Upper lobe of right lung (tissue), 1 donor: ENCODE measurements at regions not wholly inside any gene's neighbourhood (a gene's known extent, or its start where the extent isn't known, plus 50 kb on each side); places are given as distances from the start of the nearest gene placed in this dataset.

ENCODE experiments used
- ATAC-seq: fragments of 200-7000 bp; cut with Tn5 transposase; one replicate; pipeline ENCODE4 v1.9.1; 2020; ENCODE audit warnings: mild to moderate bottlenecking, moderate library complexity
- DNase-seq: peaks from one replicate; pipeline ENCODE4 v3.0.0-alpha.2; 2020
- H3K27ac ChIP-seq: fragments of 200-600 bp; one replicate; pipeline ENCODE4 v1.8.0; 2022
- H3K27me3 ChIP-seq: fragments of 200-600 bp; one replicate; pipeline ENCODE4 v1.8.0; 2022; ENCODE audit warnings: mild to moderate bottlenecking
- H3K36me3 ChIP-seq: fragments of 200-600 bp; one replicate; pipeline ENCODE4 v1.8.0; 2022
- H3K4me1 ChIP-seq: fragments of 200-600 bp; one replicate; pipeline ENCODE4 v1.8.0; 2022
- H3K4me3 ChIP-seq: fragments of 200-600 bp; one replicate; pipeline ENCODE4 v1.8.0; 2022; ENCODE audit warnings: mild to moderate bottlenecking
- H3K9me3 ChIP-seq: fragments of 200-600 bp; one replicate; pipeline ENCODE4 v1.8.0; 2022
- CTCF ChIP-seq: fragments of 200-600 bp; IDR thresholded peaks from one replicate; pipeline ENCODE4 v1.8.0; 2022; ENCODE audit warnings: antibody characterized with exemption
- intact Hi-C: fragments of 100-400 bp; cut with DNase I; formaldehyde crosslinking; loops from one replicate; pipeline ENCODE4 v1.11.0; 2022
- donor health status: DM: no; HTN: yes; CAD: no; lungs with severe emphysema.

DNA sequence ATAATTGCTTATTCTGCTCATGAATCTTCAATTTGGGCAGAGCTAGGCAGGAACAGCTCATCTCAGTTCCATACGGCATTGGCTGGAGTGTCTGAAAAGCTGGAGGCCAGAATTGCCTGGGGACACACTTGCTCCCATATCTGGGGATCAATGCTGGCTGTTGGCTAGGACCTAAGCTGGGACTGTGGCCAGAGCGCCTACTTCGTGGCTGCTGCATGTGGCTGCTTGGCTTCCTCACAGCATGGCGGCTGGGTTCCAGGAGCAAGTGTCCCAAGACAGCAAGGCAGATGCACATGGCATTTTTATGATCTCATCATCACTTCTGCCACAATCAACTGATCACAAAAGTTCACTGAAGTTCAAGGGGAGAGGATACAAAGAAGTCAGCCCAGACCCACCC, 200.2 kb downstream of the TTC8 start:
- no peak for DNase-seq
- Histone ChIP-seq H3K27me3 (peaks cover 32% of the 10 kb centered on the region), H3K4me1 (peaks cover 5% of the 10 kb centered on the region), H3K4me3 (no peak overlapping the region), H3K36me3 (no peaks in the 10 kb centered on the region), H3K27ac (no peak overlapping the region), H3K9me3 (no peaks in the 10 kb centered on the region)
- TF ChIP-seq CTCF, result no peak
- no peak for ATAC-seq
- intact Hi-C loops, result no loop called here

DNA sequence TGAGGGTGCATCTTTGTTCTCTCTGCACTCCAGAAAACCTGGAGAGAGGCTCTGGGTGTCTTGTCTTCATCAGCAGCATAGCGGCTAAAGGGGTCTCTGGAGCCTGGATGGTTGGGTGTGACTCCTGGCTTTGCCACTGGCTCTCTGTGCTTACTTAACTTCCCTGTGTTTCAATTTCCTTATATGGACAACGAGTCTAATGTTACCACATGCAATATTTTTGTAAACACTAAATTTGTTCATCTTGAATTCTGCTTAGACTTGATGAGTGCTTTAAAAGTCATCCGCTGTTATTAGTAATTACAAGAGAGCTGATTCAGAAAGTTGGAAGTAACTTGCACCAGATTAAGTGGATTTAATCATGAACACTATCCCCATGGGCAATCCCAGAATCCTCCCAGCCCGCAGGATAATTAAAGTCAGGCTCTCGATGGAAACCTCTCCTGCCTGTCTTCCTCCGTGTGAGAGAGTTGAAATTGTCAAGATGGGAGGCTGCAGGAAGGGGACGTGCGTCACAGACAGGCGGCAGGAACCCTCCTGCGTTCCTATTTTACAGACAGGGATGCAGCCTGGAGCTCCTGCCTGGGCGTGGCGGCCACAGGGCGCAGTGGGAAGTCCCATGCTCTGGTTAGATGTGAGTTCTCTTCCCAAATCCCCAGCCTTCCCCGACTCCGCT, 201.2 kb downstream of the TTC8 start:
- DNase-seq, result no peak
- H3K27ac ChIP-seq, result no peak overlapping the region
- peaks cover 32% of the 10 kb centered on the region for H3K27me3 ChIP-seq
- TF ChIP-seq CTCF, result no peak
- intact Hi-C loops, result no loop called here
- H3K4me3 ChIP-seq, result no peak overlapping the region
- no peaks in the 10 kb centered on the region for H3K9me3 ChIP-seq
- peaks cover 5% of the 10 kb centered on the region for H3K4me1 ChIP-seq
- peak; percentile 36 for ATAC-seq
- H3K36me3 ChIP-seq, result no peaks in the 10 kb centered on the region

DNA sequence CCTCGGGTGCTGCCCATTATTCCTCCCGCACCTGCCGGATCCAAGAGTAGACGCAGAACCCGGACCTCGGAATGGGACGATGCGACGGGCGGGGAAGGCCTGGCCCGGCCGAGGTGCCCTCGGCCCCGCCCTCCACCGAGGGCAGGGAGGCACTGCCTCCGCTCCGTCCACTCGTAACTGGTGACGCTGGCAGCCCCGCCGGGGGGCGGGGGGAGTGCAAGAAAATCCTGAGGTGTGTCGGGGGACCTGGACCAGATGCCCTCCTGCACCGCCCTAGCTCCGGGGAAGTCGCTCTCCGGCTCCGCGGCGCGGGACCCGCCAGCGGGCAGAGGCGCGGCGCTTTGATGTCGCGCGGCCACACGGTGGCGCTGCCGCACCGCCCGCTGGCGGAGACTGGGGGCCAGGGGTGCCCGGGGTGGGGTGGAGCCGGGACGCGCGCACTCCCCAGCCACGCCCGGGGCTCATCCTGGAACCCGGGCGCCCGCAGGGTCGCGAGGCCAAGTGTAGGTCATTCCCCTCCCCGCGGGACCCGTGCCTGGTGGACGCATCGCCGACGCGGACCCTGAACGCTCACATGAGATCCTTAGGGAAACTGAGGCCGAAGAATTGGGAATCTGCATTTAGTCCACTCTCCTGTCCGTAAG, 202.8 kb downstream of the TTC8 start:
- Histone ChIP-seq H3K9me3 (no peaks in the 10 kb centered on the region), H3K4me3 (peak overlapping the region; percentile 52), H3K4me1 (peaks cover 5% of the 10 kb centered on the region), H3K36me3 (no peaks in the 10 kb centered on the region), H3K27ac (no peak overlapping the region), H3K27me3 (peaks cover 32% of the 10 kb centered on the region)
- TF ChIP-seq CTCF, result peak; percentile 75
- peak; percentile 91 for ATAC-seq
- peak; percentile 79 for DNase-seq
- intact Hi-C loops, result no loop called here

DNA sequence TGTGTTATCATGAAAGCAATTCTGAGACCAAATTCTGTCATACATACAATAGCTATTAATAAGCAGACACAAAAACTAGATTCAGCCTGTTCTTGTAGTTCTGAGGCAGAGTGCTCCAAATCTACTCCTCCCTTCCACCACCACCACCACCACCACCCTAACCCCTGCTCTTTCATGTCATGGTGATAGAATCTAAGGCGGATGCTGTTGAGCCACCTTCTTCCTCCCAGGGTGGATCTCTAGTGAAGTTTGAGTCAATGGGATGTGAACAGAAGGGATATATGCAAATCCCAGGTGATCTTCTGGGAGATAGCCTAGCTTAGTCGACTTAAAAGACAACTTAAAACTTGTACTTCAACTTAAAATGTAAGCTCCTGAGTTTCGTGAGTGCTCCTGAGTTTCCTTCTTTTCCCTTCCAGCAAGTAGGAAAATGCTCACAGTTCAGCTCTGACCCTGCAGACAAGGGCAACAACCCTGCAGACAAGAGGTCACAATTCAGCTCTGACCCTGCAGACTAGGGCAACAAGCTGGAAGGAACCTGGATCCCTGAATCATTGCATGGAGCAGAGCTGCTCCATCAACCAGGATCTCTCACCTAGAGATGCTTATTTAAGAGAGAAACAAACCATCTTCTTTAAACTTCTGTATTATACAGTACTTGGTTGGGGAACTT, 204.1 kb downstream of the TTC8 start:
- peaks cover 32% of the 10 kb centered on the region for H3K27me3 ChIP-seq
- ATAC-seq (no peak), DNase-seq (no peak)
- peaks cover 5% of the 10 kb centered on the region for H3K4me1 ChIP-seq
- no peak overlapping the region for H3K4me3 ChIP-seq
- intact Hi-C loops, result no loop called here
- no peaks in the 10 kb centered on the region for H3K9me3 ChIP-seq
- no peaks in the 10 kb centered on the region for H3K36me3 ChIP-seq
- TF ChIP-seq CTCF, result no peak
- H3K27ac ChIP-seq, result no peak overlapping the region

DNA sequence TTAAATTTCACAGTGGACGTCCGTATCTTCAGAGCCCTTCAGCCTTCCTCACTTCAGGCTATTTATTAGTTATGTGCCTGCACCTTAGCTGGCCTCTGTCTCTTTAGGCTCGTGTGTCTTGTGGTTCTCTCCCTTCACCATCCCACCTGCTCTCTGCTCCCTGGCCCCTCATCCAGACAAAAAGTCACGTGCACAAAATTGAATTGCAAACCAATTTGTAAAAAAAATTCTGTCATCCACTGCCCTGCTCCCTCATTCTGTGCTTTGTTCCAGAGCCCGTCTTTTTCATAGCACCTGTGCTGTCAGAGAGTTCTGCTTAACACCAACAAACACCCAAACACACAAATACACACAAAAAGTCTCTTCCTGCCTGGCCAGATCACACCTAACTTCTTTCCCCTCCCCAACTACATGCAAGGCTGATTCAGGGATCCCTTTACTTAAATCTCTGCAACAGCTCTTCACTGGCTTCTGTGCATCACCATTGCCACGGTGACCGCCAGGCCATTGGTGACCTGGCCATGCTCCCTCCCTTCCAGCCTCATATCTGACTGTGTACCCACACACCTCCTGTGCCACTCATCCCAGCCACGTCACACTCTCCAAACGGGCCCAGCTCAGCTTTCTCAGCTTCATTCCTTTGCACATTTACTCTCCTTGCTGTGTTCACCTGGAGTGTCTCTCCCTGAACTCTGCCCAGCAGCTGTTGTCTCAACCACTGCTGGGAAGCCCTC, 205.7 kb downstream of the TTC8 start:
- ATAC-seq (no peak), DNase-seq (no peak)
- Histone ChIP-seq H3K36me3 (no peaks in the 10 kb centered on the region), H3K27me3 (peaks cover 30% of the 10 kb centered on the region), H3K4me3 (no peak overlapping the region), H3K4me1 (peaks cover 5% of the 10 kb centered on the region), H3K9me3 (no peaks in the 10 kb centered on the region), H3K27ac (no peak overlapping the region)
- intact Hi-C loops, result loop anchor here (10.0 kb wide), 1 partner anchor 885 kb away; no protein-coding TSS in a partner anchor
- TF ChIP-seq CTCF, result no peak
